Fibroblast of lung (primary cell): ENCODE measurements at regions not wholly inside any gene's neighbourhood (a gene's known extent, or its start where the extent isn't known, plus 50 kb on each side); places are given as distances from the start of the nearest gene placed in this dataset.

Experiments used
- EZH2 ChIP-seq: IDR thresholded peaks from 2 replicates; pipeline ENCODE4 v1.5.1; 2012; ENCODE audit warnings: low read length, control low read depth, mild to moderate bottlenecking; ENCODE audit errors: missing control alignments
- TF ChIP-seq, protein P1 (sequence below), 2 donors: IDR thresholded peaks in 1 of 2; conservative IDR thresholded peaks in 1 of 2; 1 replicate in 1 of 2; 2 replicates in 1 of 2; pipeline ENCODE4 v1.5.1; 2011 to 2012; ENCODE audit warnings: low read length in 2 of 2, control low read depth in 1 of 2, inconsistent platforms in 1 of 2, low read depth in 1 of 2, mild to moderate bottlenecking in 1 of 2

- TF ChIP-seq, protein P1, sequence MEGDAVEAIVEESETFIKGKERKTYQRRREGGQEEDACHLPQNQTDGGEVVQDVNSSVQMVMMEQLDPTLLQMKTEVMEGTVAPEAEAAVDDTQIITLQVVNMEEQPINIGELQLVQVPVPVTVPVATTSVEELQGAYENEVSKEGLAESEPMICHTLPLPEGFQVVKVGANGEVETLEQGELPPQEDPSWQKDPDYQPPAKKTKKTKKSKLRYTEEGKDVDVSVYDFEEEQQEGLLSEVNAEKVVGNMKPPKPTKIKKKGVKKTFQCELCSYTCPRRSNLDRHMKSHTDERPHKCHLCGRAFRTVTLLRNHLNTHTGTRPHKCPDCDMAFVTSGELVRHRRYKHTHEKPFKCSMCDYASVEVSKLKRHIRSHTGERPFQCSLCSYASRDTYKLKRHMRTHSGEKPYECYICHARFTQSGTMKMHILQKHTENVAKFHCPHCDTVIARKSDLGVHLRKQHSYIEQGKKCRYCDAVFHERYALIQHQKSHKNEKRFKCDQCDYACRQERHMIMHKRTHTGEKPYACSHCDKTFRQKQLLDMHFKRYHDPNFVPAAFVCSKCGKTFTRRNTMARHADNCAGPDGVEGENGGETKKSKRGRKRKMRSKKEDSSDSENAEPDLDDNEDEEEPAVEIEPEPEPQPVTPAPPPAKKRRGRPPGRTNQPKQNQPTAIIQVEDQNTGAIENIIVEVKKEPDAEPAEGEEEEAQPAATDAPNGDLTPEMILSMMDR (conservative IDR thresholded peaks at IDR 0.05 in 1 of 2, IDR thresholded peaks at IDR 0.05 in 1 of 2; ENCODE audit: low read depth in 1 of 2, low read length in 2 of 2), result no peak
- no peak for TF ChIP-seq EZH2
These were observed 399.8 kb downstream of the GRB14 start for GRCh38 chr2:164221473-164221872.
